K562 (cell line): ENCODE measurements at regions not wholly inside any gene's neighbourhood (a gene's known extent, or its start where the extent isn't known, plus 50 kb on each side); places are given as distances from the start of the nearest gene placed in this dataset.

Source experiments
- CBFA2T2 ChIP-seq: fragments of 450-650 bp; conservative IDR thresholded peaks from 2 replicates; pipeline ENCODE4 v1.6.1; 2017; ENCODE audit warnings: mild to moderate bottlenecking
- CBFB ChIP-seq: sonication (generic); formaldehyde crosslinking; IDR thresholded peaks from 2 replicates; pipeline ENCODE4 v1.4.0; 2020; ENCODE audit warnings: mild to moderate bottlenecking, missing genetic modification reagents
- CTCF ChIP-seq, 3 experiments: IDR thresholded peaks in 2 of 3; conservative IDR thresholded peaks in 1 of 3; 2 replicates each; pipeline ENCODE4 v1.5.1; 2011 to 2012; ENCODE audit warnings: low read length in 3 of 3, mild to moderate bottlenecking in 3 of 3, control low read depth in 2 of 3, improper control_type of control experiment in 1 of 3, inconsistent platforms in 1 of 3, low read depth in 1 of 3, mixed read lengths in 1 of 3, moderate library complexity in 1 of 3; ENCODE audit not compliant: insufficient read depth in 2 of 3
- ELF1 ChIP-seq: fragments of 200-800 bp; sonication (Bioruptor generic); IDR thresholded peaks from 2 replicates; pipeline ENCODE4 v1.6.1; 2016; ENCODE audit warnings: missing genetic modification characterization, missing compliant biosample characterization
- EZH2 ChIP-seq: IDR thresholded peaks from 2 replicates; pipeline ENCODE4 v1.6.1; 2012; ENCODE audit warnings: low read depth, mild to moderate bottlenecking, inconsistent platforms, low read length, borderline replicate concordance
- FOSL1 ChIP-seq: fragments of 200-800 bp; sonication (Bioruptor generic); conservative IDR thresholded peaks from 2 replicates; pipeline ENCODE4 v1.6.1; 2016; ENCODE audit warnings: missing genetic modification characterization, missing compliant biosample characterization
- GMEB1 ChIP-seq: fragments of 250-450 bp; sonication (Bioruptor Pico); IDR thresholded peaks from 2 replicates; pipeline ENCODE4 v1.4.0; 2020; ENCODE audit warnings: mild to moderate bottlenecking
- HDGF ChIP-seq: fragments of 450-650 bp; IDR thresholded peaks from 2 replicates; pipeline ENCODE4 v1.6.1; 2016
- KDM4B ChIP-seq, 2 experiments: fragments of 450-650 bp in 1 of 2; sonication (generic) in 1 of 2; IDR thresholded peaks; 2 replicates each; pipeline ENCODE4 v1.6.1; 2016 to 2017; ENCODE audit warnings: borderline replicate concordance in 2 of 2, antibody characterized with exemption in 1 of 2, low read depth in 1 of 2, mild to moderate bottlenecking in 1 of 2
- MED1 ChIP-seq: sonication (generic); formaldehyde crosslinking; IDR thresholded peaks from 2 replicates; pipeline ENCODE4 v1.8.1; 2023; ENCODE audit warnings: missing genetic modification reagents, borderline replicate concordance
- RCOR1 ChIP-seq, 2 experiments: IDR thresholded peaks; 2 replicates each; pipeline ENCODE4 v1.6.1; 2012; ENCODE audit warnings: low read depth in 2 of 2, low read length in 2 of 2, borderline replicate concordance in 1 of 2, improper control_type of control experiment in 1 of 2
- SPI1 ChIP-seq: IDR thresholded peaks from 2 replicates; pipeline ENCODE4 v1.6.1; 2011; ENCODE audit warnings: low read depth, low read length, control low read depth, borderline replicate concordance
- ZBTB2 ChIP-seq: fragments of 450-650 bp; IDR thresholded peaks from 2 replicates; pipeline ENCODE4 v1.6.1; 2016; ENCODE audit warnings: antibody characterized with exemption
- TF ChIP-seq, protein P1 (sequence below): fragments of 250-450 bp; sonication (Bioruptor Pico); IDR thresholded peaks from 2 replicates; pipeline ENCODE4 v1.5.0; 2022; ENCODE audit warnings: mild to moderate bottlenecking

DNA sequence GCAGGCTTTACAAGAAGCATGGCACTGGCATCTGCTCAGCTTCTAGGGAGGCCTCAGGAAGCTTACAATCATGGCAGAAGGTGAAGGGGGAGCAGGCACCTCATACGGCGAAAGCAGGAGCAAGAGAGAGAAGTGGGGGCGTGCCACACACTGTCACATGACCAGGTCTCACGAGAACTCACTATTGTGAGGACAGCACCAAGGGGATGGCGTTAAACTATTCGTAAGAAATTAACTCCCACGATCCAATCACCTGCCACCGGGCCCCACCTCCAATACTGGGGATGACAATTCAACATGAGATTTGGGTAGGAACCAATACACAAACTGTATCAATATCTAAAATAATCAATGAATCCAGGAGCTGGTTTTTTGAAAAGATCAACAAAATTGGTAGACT is 156.0 kb upstream of the DPP10 start:
- TF ChIP-seq CTCF (IDR thresholded peaks at IDR 0.05 in 2 of 3, conservative IDR thresholded peaks at IDR 0.05 in 1 of 3; ENCODE audit: insufficient read depth in 2 of 3, low read depth in 1 of 3, low read length in 3 of 3) (no peak), FOSL1 (tag) (no peak), CBFA2T2 (no peak), KDM4B (IDR thresholded peaks at IDR 0.05; ENCODE audit: borderline replicate concordance in 2 of 2, low read depth in 1 of 2) (no peak), MED1 (CRISPR knock-in tag) (no peak), ELF1 (tag) (no peak), HDGF (no peak), SPI1 (no peak), ZBTB2 (no peak), RCOR1 (IDR thresholded peaks at IDR 0.05; ENCODE audit: borderline replicate concordance in 1 of 2, low read depth in 2 of 2, low read length in 2 of 2) (no peak), GMEB1 (CRISPR knock-in tag) (no peak), EZH2 (no peak), CBFB (no peak)
- TF ChIP-seq, protein P1, sequence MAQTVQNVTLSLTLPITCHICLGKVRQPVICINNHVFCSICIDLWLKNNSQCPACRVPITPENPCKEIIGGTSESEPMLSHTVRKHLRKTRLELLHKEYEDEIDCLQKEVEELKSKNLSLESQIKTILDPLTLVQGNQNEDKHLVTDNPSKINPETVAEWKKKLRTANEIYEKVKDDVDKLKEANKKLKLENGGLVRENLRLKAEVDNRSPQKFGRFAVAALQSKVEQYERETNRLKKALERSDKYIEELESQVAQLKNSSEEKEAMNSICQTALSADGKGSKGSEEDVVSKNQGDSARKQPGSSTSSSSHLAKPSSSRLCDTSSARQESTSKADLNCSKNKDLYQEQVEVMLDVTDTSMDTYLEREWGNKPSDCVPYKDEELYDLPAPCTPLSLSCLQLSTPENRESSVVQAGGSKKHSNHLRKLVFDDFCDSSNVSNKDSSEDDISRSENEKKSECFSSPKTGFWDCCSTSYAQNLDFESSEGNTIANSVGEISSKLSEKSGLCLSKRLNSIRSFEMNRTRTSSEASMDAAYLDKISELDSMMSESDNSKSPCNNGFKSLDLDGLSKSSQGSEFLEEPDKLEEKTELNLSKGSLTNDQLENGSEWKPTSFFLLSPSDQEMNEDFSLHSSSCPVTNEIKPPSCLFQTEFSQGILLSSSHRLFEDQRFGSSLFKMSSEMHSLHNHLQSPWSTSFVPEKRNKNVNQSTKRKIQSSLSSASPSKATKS (CRISPR knock-in tag) = no peak
